ENCODE measurements at regions not wholly inside any gene's neighbourhood (a gene's known extent, or its start where the extent isn't known, plus 50 kb on each side); places are given as distances from the start of the nearest gene placed in this dataset.

DNA sequence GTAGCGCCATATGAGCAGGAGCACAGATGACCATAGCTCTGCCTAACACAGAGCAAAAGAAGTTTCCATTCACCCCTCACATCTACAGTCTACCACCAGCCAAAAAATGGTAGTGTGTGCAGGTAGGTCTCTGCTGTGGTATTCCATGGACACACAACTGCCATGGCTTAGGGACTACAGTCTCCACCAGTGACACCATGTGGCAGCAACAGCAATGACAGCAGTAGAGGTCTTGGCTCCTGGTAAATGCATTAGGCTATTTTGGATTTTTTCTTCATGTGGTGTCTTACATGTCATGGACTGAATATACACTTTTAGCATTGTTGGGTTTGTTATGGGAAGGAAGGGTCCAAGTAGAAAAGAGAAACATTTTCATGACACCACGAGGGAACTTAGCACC is 70.1 kb upstream of the CABCOCO1 start:
- Histone ChIP-seq H3K9me1 (ENCODE audit: insufficient read depth, low read length) (peaks cover 5% of the 10 kb centered on the region), H2BK5ac (ENCODE audit: low read depth, low read length, poor library complexity, severe bottlenecking) (no peak overlapping the region), H3K79me1 (ENCODE audit: low read depth in 1 of 2, low read length in 2 of 2) (no peaks in the 10 kb centered on the region), H3K36me3 (ENCODE audit: control insufficient read depth, insufficient read depth, low read length) (no peaks in the 10 kb centered on the region), H4K91ac (ENCODE audit: insufficient read depth, low read depth, low read length) (no peak overlapping the region), H3K27me3 (ENCODE audit: control insufficient read depth, insufficient read depth, low read length) (no peaks in the 10 kb centered on the region), H3K4me2 (ENCODE audit: low read depth, low read length) (no peak overlapping the region), H2BK120ac (ENCODE audit: low read depth, low read length) (no peak overlapping the region), H3K9ac (ENCODE audit: low read depth, low read length) (no peak overlapping the region), H3K9me3 (ENCODE audit: control insufficient read depth, insufficient read depth, low read length) (no peaks in the 10 kb centered on the region), H3K18ac (ENCODE audit: low read depth, low read length) (no peak overlapping the region), H3K14ac (replicated peaks; ENCODE audit: low read depth, low read length) (no peak overlapping the region), H3K23ac (ENCODE audit: low read depth, low read length) (no peak overlapping the region), H2AFZ (replicated peaks; ENCODE audit: low read length, poor library complexity) (no peak overlapping the region), H3K4ac (ENCODE audit: low read depth, low read length) (no peak overlapping the region), H4K8ac (ENCODE audit: low read depth in 2 of 2, low read length in 2 of 2) (no peak overlapping the region), H4K5ac (ENCODE audit: low read depth, low read length) (no peak overlapping the region), H3K4me1 (ENCODE audit: control insufficient read depth, insufficient read depth, low read length) (peaks cover 8% of the 10 kb centered on the region), H2AK5ac (ENCODE audit: low read depth, low read length) (peak overlapping the region; percentile 29; the same call in 1 of the 2 replicates), H2AK9ac (replicated peaks; ENCODE audit: low read depth, low read length, poor library complexity) (no peak overlapping the region), H3K4me3 (ENCODE audit: insufficient read depth, low read depth, low read length) (no peak overlapping the region), H2BK15ac (ENCODE audit: low read depth, low read length) (no peak overlapping the region), H2BK20ac (ENCODE audit: low read depth, low read length) (no peak overlapping the region), H4K20me1 (ENCODE audit: insufficient read depth, low read length) (no peaks in the 10 kb centered on the region), H3K56ac (ENCODE audit: extremely low read depth, insufficient read depth, low read length) (no peak overlapping the region), H3K27ac (ENCODE audit: insufficient read depth, low read length) (no peak overlapping the region)
- ChIA-PET CTCF (no interaction called here), POLR2A (ENCODE audit: unreplicated experiment) (no interaction called here)
- WGBS, 2 experiments (ENCODE audit: extremely low coverage in 2 of 2, insufficient read length in 1 of 2), result no CpG with 5 or more reads among the region's 2 CpGs
- BruUV-seq (replicated peaks), result no TSS peak
- dilution Hi-C loops (cut with HindIII; ENCODE audit: low sequenced_read_pairs, unreplicated experiment), result no loop called here
- intact Hi-C loops (cut with micrococcal nuclease), result no loop called here
- ATAC-seq (ENCODE audit: low read depth) (no peak), DNase-seq (no peak)
- TF ChIP-seq, protein P1, sequence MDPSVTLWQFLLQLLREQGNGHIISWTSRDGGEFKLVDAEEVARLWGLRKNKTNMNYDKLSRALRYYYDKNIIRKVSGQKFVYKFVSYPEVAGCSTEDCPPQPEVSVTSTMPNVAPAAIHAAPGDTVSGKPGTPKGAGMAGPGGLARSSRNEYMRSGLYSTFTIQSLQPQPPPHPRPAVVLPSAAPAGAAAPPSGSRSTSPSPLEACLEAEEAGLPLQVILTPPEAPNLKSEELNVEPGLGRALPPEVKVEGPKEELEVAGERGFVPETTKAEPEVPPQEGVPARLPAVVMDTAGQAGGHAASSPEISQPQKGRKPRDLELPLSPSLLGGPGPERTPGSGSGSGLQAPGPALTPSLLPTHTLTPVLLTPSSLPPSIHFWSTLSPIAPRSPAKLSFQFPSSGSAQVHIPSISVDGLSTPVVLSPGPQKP (IDR thresholded peaks at IDR 0.05; ENCODE audit: borderline replicate concordance, low read depth, low read length), result no peak
- TF ChIP-seq FOS (IDR thresholded peaks at IDR 0.05; ENCODE audit: low read depth, low read length) (no peak), RAD21 (IDR thresholded peaks at IDR 0.05; ENCODE audit: low read length) (peak; percentile 25; the same call in 1 of the 2 replicates)
- in situ Hi-C loops (cut with MboI; ENCODE audit: low sequenced_read_pairs), result no loop called here
